Upper lobe of left lung (tissue), 6 donors: ENCODE measurements at regions not wholly inside any gene's neighbourhood (a gene's known extent, or its start where the extent isn't known, plus 50 kb on each side); places are given as distances from the start of the nearest gene placed in this dataset.

Experiments used
- ATAC-seq, 2 donors: fragments of 200-7000 bp; cut with Tn5 transposase; one replicate each; pipeline ENCODE4 v1.9.1; 2022; ENCODE audit warnings: mild to moderate bottlenecking in 2 of 2, moderate library complexity in 2 of 2; ENCODE audit not compliant: low FRiP score in 2 of 2
- DNase-seq, 2 donors: peaks; one replicate each; pipeline ENCODE4 v3.0.0-alpha.2; 2019 to 2020
- H3K27ac ChIP-seq, 4 donors: fragments of 200-600 bp; sonication (generic); one replicate each; pipeline ENCODE4 v1.5.1; 2016 to 2019
- H3K27me3 ChIP-seq, 4 donors: fragments of 200-600 bp; sonication (generic); one replicate each; pipeline ENCODE4 v1.5.1; 2017 to 2019
- H3K36me3 ChIP-seq, 4 donors: fragments of 200-600 bp; sonication (generic); one replicate each; pipeline ENCODE4 v1.5.1; 2016 to 2019
- H3K4me1 ChIP-seq, 4 donors: fragments of 200-600 bp; sonication (generic); one replicate each; pipeline ENCODE4 v1.5.1; 2018 to 2019
- H3K4me3 ChIP-seq, 4 donors: fragments of 200-600 bp; sonication (generic); one replicate each; pipeline ENCODE4 v1.5.1; 2017 to 2019; ENCODE audit warnings: mild to moderate bottlenecking in 2 of 4, moderate library complexity in 1 of 4
- H3K9me3 ChIP-seq, 4 donors: fragments of 200-600 bp; sonication (generic); one replicate each; pipeline ENCODE4 v1.5.1; 2018 to 2019
- CTCF ChIP-seq, 6 experiments: fragments of 450-650 bp in 4 of 6; fragments of 200-600 bp in 2 of 6; sonication (generic) in 2 of 6; IDR thresholded peaks; one replicate each; pipeline ENCODE4 v1.5.1; 2016 to 2019; ENCODE audit warnings: antibody characterized with exemption in 6 of 6
- EP300 ChIP-seq, 4 donors: sonication (generic); formaldehyde crosslinking; IDR thresholded peaks; one replicate each; pipeline ENCODE4 v1.5.1; 2017; ENCODE audit warnings: antibody characterized with exemption in 4 of 4, control low read depth in 2 of 4
- POLR2A ChIP-seq, 4 donors: fragments of 450-650 bp; IDR thresholded peaks; one replicate each; pipeline ENCODE4 v1.5.1; 2016 to 2017; ENCODE audit warnings: antibody characterized with exemption in 4 of 4, mild to moderate bottlenecking in 2 of 4
- POLR2AphosphoS5 ChIP-seq, 2 donors: sonication (generic); formaldehyde crosslinking; IDR thresholded peaks; one replicate each; pipeline ENCODE4 v1.5.1; 2017; ENCODE audit warnings: antibody characterized with exemption in 2 of 2
- WGBS, 2 donors: methylation state at CpG; one replicate each; pipeline ENCODE4 v1.1.5; 2017 to 2018; 5-methylcytosine and 5-hydroxymethylcytosine counted together
- donor health status: DM: no; HTN: no; CAD: no; lungs with moderate emphysema.
- donor health status: DM: no; HTN: yes; CAD: no; lungs with severe emphysema.

- no peak for DNase-seq
- Histone ChIP-seq H3K4me1 (no peaks in the 10 kb centered on the region), H3K27ac (no peak overlapping the region), H3K36me3 (no peaks in the 10 kb centered on the region), H3K4me3 (no peak overlapping the region), H3K27me3 (no peaks in the 10 kb centered on the region), H3K9me3 (no peaks in the 10 kb centered on the region)
- no peak for ATAC-seq
- TF ChIP-seq EP300 (IDR thresholded peaks at IDR 0.05) (no peak), CTCF (IDR thresholded peaks at IDR 0.05) (no peak), POLR2A (IDR thresholded peaks at IDR 0.05) (no peak), POLR2AphosphoS5 (IDR thresholded peaks at IDR 0.05) (no peak)
- WGBS, 2 donors = 21 to 48% methylated on average over 1 of the region's 1 CpG
These were observed 57.0 kb downstream of the PCDH20 start for GRCh38 chr13:61358599-61358998.

- no peak for DNase-seq
- WGBS, 2 donors = 80 to 87% methylated on average over 5 of the region's 5 CpGs
- H3K36me3 ChIP-seq = no peaks in the 10 kb centered on the region
These were observed 65.3 kb downstream of the PCDH20 start for GRCh38 chr13:61350341-61350740.

GRCh38 chr13:61339054-61339621 is 76.5 kb downstream of the PCDH20 start:
- Histone ChIP-seq H3K27ac (no peak overlapping the region), H3K9me3 (peaks cover 0 to 6% (median 0%) of the 10 kb centered on the region in 4 donors), H3K4me1 (no peaks in the 10 kb centered on the region), H3K4me3 (no peak overlapping the region), H3K36me3 (no peaks in the 10 kb centered on the region), H3K27me3 (no peaks in the 10 kb centered on the region)
- ATAC-seq (no peak), DNase-seq (peak in 1 of 2 donors; percentile 76)
- TF ChIP-seq POLR2AphosphoS5 (IDR thresholded peaks at IDR 0.05) (no peak), EP300 (IDR thresholded peaks at IDR 0.05) (no peak), CTCF (IDR thresholded peaks at IDR 0.05) (no peak), POLR2A (IDR thresholded peaks at IDR 0.05) (no peak)
- 73 to 92% methylated on average over 6 to 41 of the region's 45 CpGs for WGBS, 2 donors

More at GRCh38 chr13:61350341-61350740, 65.3 kb downstream of the PCDH20 start:
- no peak for ATAC-seq
- H3K4me3 ChIP-seq = no peak overlapping the region
- H3K27ac ChIP-seq = no peak overlapping the region
- H3K27me3 ChIP-seq = no peaks in the 10 kb centered on the region
- TF ChIP-seq POLR2A (IDR thresholded peaks at IDR 0.05) (no peak), POLR2AphosphoS5 (IDR thresholded peaks at IDR 0.05) (no peak), EP300 (IDR thresholded peaks at IDR 0.05) (no peak), CTCF (IDR thresholded peaks at IDR 0.05) (no peak)
- no peaks in the 10 kb centered on the region for H3K4me1 ChIP-seq
- H3K9me3 ChIP-seq = no peaks in the 10 kb centered on the region

- DNase-seq (no peak), ATAC-seq (no peak)
- Histone ChIP-seq H3K36me3 (no peaks in the 10 kb centered on the region), H3K4me1 (no peaks in the 10 kb centered on the region), H3K4me3 (no peak overlapping the region), H3K27ac (no peak overlapping the region), H3K9me3 (peaks cover 0 to 3% (median 0%) of the 10 kb centered on the region in 4 donors), H3K27me3 (no peaks in the 10 kb centered on the region)
- WGBS, 2 donors = 40 to 78% methylated on average over 1 of the region's 1 CpG
- TF ChIP-seq POLR2A (IDR thresholded peaks at IDR 0.05) = no peak
These were observed 99.0 kb downstream of the PCDH20 start for GRCh38 chr13:61316647-61317046.

- Histone ChIP-seq H3K27ac (no peak overlapping the region), H3K27me3 (no peaks in the 10 kb centered on the region), H3K4me3 (no peak overlapping the region), H3K9me3 (no peaks in the 10 kb centered on the region), H3K4me1 (no peaks in the 10 kb centered on the region), H3K36me3 (no peaks in the 10 kb centered on the region)
- WGBS, 2 donors = 74 to 86% methylated on average over 2 of the region's 2 CpGs
- ATAC-seq = no peak
- DNase-seq = no peak
- no peak for TF ChIP-seq POLR2AphosphoS5 (IDR thresholded peaks at IDR 0.05)
These were observed 121.0 kb downstream of the PCDH20 start for GRCh38 chr13:61294467-61295191.
